Keratinocyte (primary cell): ENCODE measurements at regions not wholly inside any gene's neighbourhood (a gene's known extent, or its start where the extent isn't known, plus 50 kb on each side); places are given as distances from the start of the nearest gene placed in this dataset.

Source experiments
- CTCF ChIP-seq, 3 experiments: IDR thresholded peaks in 1 of 3; conservative IDR thresholded peaks in 1 of 3; optimal IDR thresholded peaks in 1 of 3; 2 replicates in 2 of 3; 3 replicates in 1 of 3; pipeline versions ENCODE3 to v1.5.1; 2011; ENCODE audit warnings: low read length in 3 of 3, mild to moderate bottlenecking in 3 of 3, moderate library complexity in 2 of 3, control low read depth in 1 of 3, inconsistent platforms in 1 of 3; ENCODE audit not compliant: insufficient read depth in 2 of 3; ENCODE audit errors: extremely low read depth in 1 of 3
- EZH2 ChIP-seq: IDR thresholded peaks from one replicate; pipeline ENCODE4 v1.6.1; 2012; ENCODE audit warnings: inconsistent platforms, mild to moderate bottlenecking, low read length, moderate library complexity

- TF ChIP-seq CTCF (optimal IDR thresholded peaks at IDR 0.05 in 1 of 3, IDR thresholded peaks at IDR 0.05 in 1 of 3, conservative IDR thresholded peaks at IDR 0.05 in 1 of 3; ENCODE audit: extremely low read depth in 1 of 3, insufficient read depth in 2 of 3, low read length in 3 of 3), result no peak
- no peak for TF ChIP-seq EZH2
These were observed 479.4 kb downstream of the ENC1 start for GRCh38 chr5:74161170-74161569.
